ENCODE measurements at regions not wholly inside any gene's neighbourhood (a gene's known extent, or its start where the extent isn't known, plus 50 kb on each side); places are given as distances from the start of the nearest gene placed in this dataset.
"Not testable (repeated sequence)": the region's sequence is repeated elsewhere in the genome, so short reads cannot be mapped to it uniquely, and the experiment has no call there.

DNA sequence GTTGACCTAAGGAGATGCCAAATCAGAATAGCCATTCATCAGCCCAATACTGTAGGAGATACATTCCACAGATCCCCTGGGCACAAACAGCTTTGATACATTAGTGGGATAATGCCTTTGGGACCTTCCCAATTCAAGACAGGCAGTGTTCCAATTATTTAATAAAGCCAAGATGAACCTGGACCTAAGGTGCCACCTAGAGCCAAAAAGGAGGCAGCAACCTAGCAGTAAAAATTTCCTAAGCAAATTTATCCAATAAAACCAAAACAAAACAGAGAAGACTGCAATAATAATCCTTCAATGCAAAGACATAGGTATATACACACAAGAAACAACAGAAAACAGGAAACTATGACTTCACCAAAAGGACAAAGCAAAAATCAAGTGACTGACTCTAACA lies 253.0 kb downstream of the HINT1 start:
- H3K9ac ChIP-seq: no peak overlapping the region
- no peak for TF ChIP-seq EZH2 (IDR thresholded peaks at IDR 0.05)
- TF ChIP-seq, protein P1, sequence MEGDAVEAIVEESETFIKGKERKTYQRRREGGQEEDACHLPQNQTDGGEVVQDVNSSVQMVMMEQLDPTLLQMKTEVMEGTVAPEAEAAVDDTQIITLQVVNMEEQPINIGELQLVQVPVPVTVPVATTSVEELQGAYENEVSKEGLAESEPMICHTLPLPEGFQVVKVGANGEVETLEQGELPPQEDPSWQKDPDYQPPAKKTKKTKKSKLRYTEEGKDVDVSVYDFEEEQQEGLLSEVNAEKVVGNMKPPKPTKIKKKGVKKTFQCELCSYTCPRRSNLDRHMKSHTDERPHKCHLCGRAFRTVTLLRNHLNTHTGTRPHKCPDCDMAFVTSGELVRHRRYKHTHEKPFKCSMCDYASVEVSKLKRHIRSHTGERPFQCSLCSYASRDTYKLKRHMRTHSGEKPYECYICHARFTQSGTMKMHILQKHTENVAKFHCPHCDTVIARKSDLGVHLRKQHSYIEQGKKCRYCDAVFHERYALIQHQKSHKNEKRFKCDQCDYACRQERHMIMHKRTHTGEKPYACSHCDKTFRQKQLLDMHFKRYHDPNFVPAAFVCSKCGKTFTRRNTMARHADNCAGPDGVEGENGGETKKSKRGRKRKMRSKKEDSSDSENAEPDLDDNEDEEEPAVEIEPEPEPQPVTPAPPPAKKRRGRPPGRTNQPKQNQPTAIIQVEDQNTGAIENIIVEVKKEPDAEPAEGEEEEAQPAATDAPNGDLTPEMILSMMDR (IDR thresholded peaks at IDR 0.05): peak; percentile 48
- H3K27ac ChIP-seq: no peak overlapping the region
- no peaks in the 10 kb centered on the region for H3K9me3 ChIP-seq (ENCODE audit: low read depth)
- no peaks in the 10 kb centered on the region for H3K36me3 ChIP-seq
- no peaks in the 10 kb centered on the region for H3F3A ChIP-seq (ENCODE audit: low read depth)
- H3K79me2 ChIP-seq (ENCODE audit: low read depth): no peaks in the 10 kb centered on the region
- DNase-seq (ENCODE audit: low spot score): peak; percentile 9
- no peaks in the 10 kb centered on the region for H4K20me1 ChIP-seq (ENCODE audit: low read depth)
- Mint-ChIP-seq H3K27ac (no peak overlapping the region), H3K9me3 (peaks cover 7% of the 10 kb centered on the region), H3K36me3 (no peaks in the 10 kb centered on the region), H3K27me3 (ENCODE audit: insufficient read depth, low read depth) (no peaks in the 10 kb centered on the region), H3K4me1 (peaks cover 11% of the 10 kb centered on the region), H3K4me3 (no peak overlapping the region)
- H3K4me2 ChIP-seq: no peak overlapping the region
- no peak overlapping the region for H3K4me3 ChIP-seq
- H3K4me1 ChIP-seq: peaks cover 9% of the 10 kb centered on the region
- H2AFZ ChIP-seq (replicated peaks): no peak overlapping the region
- H3K27me3 ChIP-seq: no peaks in the 10 kb centered on the region

DNA sequence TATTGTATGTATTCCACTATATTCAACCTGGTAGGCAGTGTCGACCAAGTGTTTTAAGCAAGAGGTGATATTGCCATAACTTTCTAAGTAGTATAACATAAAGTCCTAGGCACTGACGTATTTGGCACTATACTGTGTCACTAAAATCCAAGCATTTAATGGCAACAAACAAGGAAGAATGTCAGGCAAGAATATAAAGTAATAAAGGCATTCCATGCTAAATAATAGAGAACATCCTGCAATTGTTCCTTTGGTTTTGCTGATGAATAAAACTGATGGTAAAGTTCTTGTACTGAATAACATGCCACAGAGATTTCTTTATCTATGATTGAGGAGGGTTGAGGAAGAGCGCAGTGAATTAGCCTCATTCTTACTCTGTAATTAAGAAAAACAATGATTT lies 256.9 kb downstream of the HINT1 start:
- Mint-ChIP-seq H3K9me3 (peaks cover 10% of the 10 kb centered on the region), H3K4me1 (peaks cover 11% of the 10 kb centered on the region), H3K4me3 (no peak overlapping the region), H3K27ac (no peak overlapping the region), H3K36me3 (no peaks in the 10 kb centered on the region), H3K27me3 (ENCODE audit: insufficient read depth, low read depth) (no peaks in the 10 kb centered on the region)
- Histone ChIP-seq H3K27me3 (no peaks in the 10 kb centered on the region), H3K36me3 (no peaks in the 10 kb centered on the region), H3K4me2 (no peak overlapping the region), H3K79me2 (ENCODE audit: low read depth) (no peaks in the 10 kb centered on the region), H3K9me3 (ENCODE audit: low read depth) (no peaks in the 10 kb centered on the region), H3K4me3 (no peak overlapping the region), H2AFZ (replicated peaks) (no peak overlapping the region), H4K20me1 (ENCODE audit: low read depth) (no peaks in the 10 kb centered on the region), H3F3A (ENCODE audit: low read depth) (no peaks in the 10 kb centered on the region), H3K27ac (no peak overlapping the region), H3K4me1 (peaks cover 9% of the 10 kb centered on the region), H3K9ac (no peak overlapping the region)
- DNase-seq (ENCODE audit: low spot score): no peak
- TF ChIP-seq EZH2phosphoT487 (IDR thresholded peaks at IDR 0.05) (no peak), EZH2 (IDR thresholded peaks at IDR 0.05) (no peak)
- TF ChIP-seq, protein P1 (IDR thresholded peaks at IDR 0.05): no peak

DNA sequence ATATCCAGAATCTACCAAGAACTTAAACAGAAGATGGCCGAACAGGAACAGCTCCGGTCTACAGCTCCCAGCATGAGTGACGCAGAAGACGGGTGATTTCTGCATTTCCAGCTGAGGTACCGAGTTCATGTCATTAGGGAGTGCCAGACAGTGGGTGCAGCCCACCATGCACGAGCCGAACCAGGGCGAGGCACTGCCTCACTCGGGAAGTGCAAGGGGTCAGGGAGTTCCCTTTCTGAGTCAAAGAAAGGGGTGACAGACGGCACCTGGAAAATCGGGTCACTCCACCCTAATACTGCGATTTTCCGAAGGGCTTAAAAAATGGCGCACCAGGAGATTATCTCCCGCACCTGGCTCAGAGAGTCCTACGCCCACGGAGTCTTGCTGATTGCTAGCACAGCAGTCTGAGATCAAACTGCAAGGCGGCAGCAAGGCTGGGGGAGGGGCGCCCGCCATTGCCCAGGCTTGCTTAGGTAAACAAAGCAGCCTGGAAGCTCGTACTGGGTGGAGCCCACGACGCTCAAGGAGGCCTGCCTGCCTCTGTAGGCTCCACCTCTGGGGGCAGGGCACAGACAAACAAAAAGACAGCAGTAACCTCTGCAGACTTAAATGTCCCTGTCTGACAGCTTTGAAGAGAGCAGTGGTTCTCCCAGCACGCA lies 267.4 kb downstream of the HINT1 start:
- not testable (repeated sequence) for H3K4me2 ChIP-seq; H3K4me1 Mint-ChIP-seq; H2AFZ ChIP-seq (replicated peaks)

DNA sequence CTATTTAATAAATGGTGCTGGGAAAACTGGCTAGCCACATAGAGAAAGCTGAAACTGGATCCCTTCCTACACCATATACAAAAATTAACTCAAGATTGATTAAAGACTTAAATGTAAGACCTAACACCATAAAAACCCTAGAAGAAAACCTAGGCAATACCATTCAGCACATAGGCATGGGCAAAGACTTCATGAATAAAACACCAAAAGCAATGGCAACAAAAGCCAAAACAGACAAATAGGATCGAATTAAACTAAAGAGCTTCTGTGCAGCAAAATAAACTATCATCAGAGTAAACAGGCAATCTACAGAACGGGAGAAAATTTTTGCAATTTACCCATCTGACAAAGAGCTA lies 267.9 kb downstream of the HINT1 start:
- H3K27me3 Mint-ChIP-seq (ENCODE audit: insufficient read depth, low read depth); H3K4me1 Mint-ChIP-seq; H3K36me3 Mint-ChIP-seq; H3K9me3 ChIP-seq (ENCODE audit: low read depth); H3K4me3 ChIP-seq; H3K4me3 Mint-ChIP-seq; H3K27ac Mint-ChIP-seq; H3K36me3 ChIP-seq; H3K4me2 ChIP-seq; H4K20me1 ChIP-seq (ENCODE audit: low read depth); H3F3A ChIP-seq (ENCODE audit: low read depth); H3K27me3 ChIP-seq; H3K4me1 ChIP-seq; H3K79me2 ChIP-seq (ENCODE audit: low read depth); H2AFZ ChIP-seq (replicated peaks); DNase-seq (ENCODE audit: low spot score); H3K9ac ChIP-seq; H3K27ac ChIP-seq: not testable (repeated sequence)
- H3K9me3 Mint-ChIP-seq: peaks cover 38% of the 10 kb centered on the region

More for the DNA sequence above, 267.4 kb downstream of the HINT1 start:
- H3K9me3 ChIP-seq (ENCODE audit: low read depth); H3K79me2 ChIP-seq (ENCODE audit: low read depth); H3K4me1 ChIP-seq; H3K27me3 ChIP-seq; H3K27ac ChIP-seq; H4K20me1 ChIP-seq (ENCODE audit: low read depth); H3F3A ChIP-seq (ENCODE audit: low read depth); H3K9ac ChIP-seq; H3K4me3 ChIP-seq; DNase-seq (ENCODE audit: low spot score); H3K27ac Mint-ChIP-seq; H3K27me3 Mint-ChIP-seq (ENCODE audit: insufficient read depth, low read depth); H3K36me3 Mint-ChIP-seq; H3K4me3 Mint-ChIP-seq; H3K36me3 ChIP-seq: not testable (repeated sequence)
- peaks cover 38% of the 10 kb centered on the region for H3K9me3 Mint-ChIP-seq

Data from neural progenitor cell (in vitro differentiated cells).